Fibroblast of lung (primary cell): ENCODE measurements at regions not wholly inside any gene's neighbourhood (a gene's known extent, or its start where the extent isn't known, plus 50 kb on each side); places are given as distances from the start of the nearest gene placed in this dataset.

Source experiments
- DNase-seq, 2 donors: peaks; one replicate each; pipeline versions ENCODE4 v3.0.0 to v3.0.0-alpha.2; 2010; ENCODE audit warnings: low read depth in 2 of 2
- H2AFZ ChIP-seq: 2 replicates; pipeline ENCODE4 v1.5.1; 2012; ENCODE audit warnings: low read length, control low read depth, inconsistent platforms
- H3K27ac ChIP-seq: 2 replicates; pipeline ENCODE4 v1.5.1; 2011; ENCODE audit warnings: low read length, control low read depth; ENCODE audit not compliant: insufficient read depth
- H3K27me3 ChIP-seq: 2 replicates; pipeline ENCODE4 v1.5.1; 2011; ENCODE audit warnings: mild to moderate bottlenecking, low read length; ENCODE audit not compliant: control insufficient read depth, insufficient read depth
- H3K36me3 ChIP-seq: 2 replicates; pipeline ENCODE4 v1.5.1; 2011; ENCODE audit warnings: low read length; ENCODE audit not compliant: control insufficient read depth, insufficient read depth
- H3K4me1 ChIP-seq: 2 replicates; pipeline ENCODE4 v1.5.1; 2011; ENCODE audit warnings: low read length; ENCODE audit not compliant: control insufficient read depth, insufficient read depth; ENCODE audit errors: extremely low read depth
- H3K4me2 ChIP-seq: 2 replicates; pipeline ENCODE4 v1.5.1; 2011; ENCODE audit warnings: low read length, control low read depth; ENCODE audit not compliant: insufficient read depth; ENCODE audit errors: extremely low read depth
- H3K4me3 ChIP-seq, 4 experiments: fragments of 200-600 bp in 1 of 4; sonication (generic) in 1 of 4; replicated peaks in 1 of 4; 2 replicates each; pipeline ENCODE4 v1.5.1; 2011 to 2016; ENCODE audit warnings: low read length in 4 of 4, low read depth in 3 of 4, mild to moderate bottlenecking in 3 of 4, control low read depth in 2 of 4, inconsistent platforms in 1 of 4, mixed read lengths in 1 of 4; ENCODE audit not compliant: insufficient read depth in 1 of 4; ENCODE audit errors: control extremely low read depth in 1 of 4
- H3K79me2 ChIP-seq: 2 replicates; pipeline ENCODE4 v1.5.1; 2012; ENCODE audit warnings: mild to moderate bottlenecking, low read length, inconsistent platforms; ENCODE audit not compliant: control insufficient read depth, insufficient read depth
- H3K9ac ChIP-seq: 2 replicates; pipeline ENCODE4 v1.5.1; 2011; ENCODE audit warnings: mild to moderate bottlenecking, low read length, control low read depth; ENCODE audit not compliant: insufficient read depth
- H3K9me3 ChIP-seq: 2 replicates; pipeline ENCODE4 v1.5.1; 2012; ENCODE audit warnings: low read depth, low read length; ENCODE audit not compliant: control insufficient read depth, insufficient read depth
- H4K20me1 ChIP-seq: 2 replicates; pipeline ENCODE4 v1.5.1; 2011; ENCODE audit warnings: low read length; ENCODE audit not compliant: control insufficient read depth, insufficient read depth; ENCODE audit errors: extremely low read depth
- EZH2 ChIP-seq: IDR thresholded peaks from 2 replicates; pipeline ENCODE4 v1.5.1; 2012; ENCODE audit warnings: low read length, control low read depth, mild to moderate bottlenecking; ENCODE audit errors: missing control alignments
- TF ChIP-seq, protein P1 (sequence below), 2 donors: IDR thresholded peaks in 1 of 2; conservative IDR thresholded peaks in 1 of 2; 1 replicate in 1 of 2; 2 replicates in 1 of 2; pipeline ENCODE4 v1.5.1; 2011 to 2012; ENCODE audit warnings: low read length in 2 of 2, control low read depth in 1 of 2, inconsistent platforms in 1 of 2, low read depth in 1 of 2, mild to moderate bottlenecking in 1 of 2

- peak; percentile 85 to 98 for DNase-seq
- no peaks in the 10 kb centered on the region for H3K79me2 ChIP-seq
- H4K20me1 ChIP-seq, result no peaks in the 10 kb centered on the region
- H3K4me1 ChIP-seq, result peaks cover 2% of the 10 kb centered on the region
- no peak for TF ChIP-seq EZH2
- TF ChIP-seq, protein P1, sequence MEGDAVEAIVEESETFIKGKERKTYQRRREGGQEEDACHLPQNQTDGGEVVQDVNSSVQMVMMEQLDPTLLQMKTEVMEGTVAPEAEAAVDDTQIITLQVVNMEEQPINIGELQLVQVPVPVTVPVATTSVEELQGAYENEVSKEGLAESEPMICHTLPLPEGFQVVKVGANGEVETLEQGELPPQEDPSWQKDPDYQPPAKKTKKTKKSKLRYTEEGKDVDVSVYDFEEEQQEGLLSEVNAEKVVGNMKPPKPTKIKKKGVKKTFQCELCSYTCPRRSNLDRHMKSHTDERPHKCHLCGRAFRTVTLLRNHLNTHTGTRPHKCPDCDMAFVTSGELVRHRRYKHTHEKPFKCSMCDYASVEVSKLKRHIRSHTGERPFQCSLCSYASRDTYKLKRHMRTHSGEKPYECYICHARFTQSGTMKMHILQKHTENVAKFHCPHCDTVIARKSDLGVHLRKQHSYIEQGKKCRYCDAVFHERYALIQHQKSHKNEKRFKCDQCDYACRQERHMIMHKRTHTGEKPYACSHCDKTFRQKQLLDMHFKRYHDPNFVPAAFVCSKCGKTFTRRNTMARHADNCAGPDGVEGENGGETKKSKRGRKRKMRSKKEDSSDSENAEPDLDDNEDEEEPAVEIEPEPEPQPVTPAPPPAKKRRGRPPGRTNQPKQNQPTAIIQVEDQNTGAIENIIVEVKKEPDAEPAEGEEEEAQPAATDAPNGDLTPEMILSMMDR (conservative IDR thresholded peaks at IDR 0.05 in 1 of 2, IDR thresholded peaks at IDR 0.05 in 1 of 2; ENCODE audit: low read depth in 1 of 2, low read length in 2 of 2), result no peak
- H3K4me2 ChIP-seq, result no peak overlapping the region
- no peak overlapping the region for H3K9ac ChIP-seq
- H3K9me3 ChIP-seq, result no peaks in the 10 kb centered on the region
- H2AFZ ChIP-seq, result peak overlapping the region; percentile 6
- peak overlapping the region; percentile 33 for H3K27ac ChIP-seq
- H3K4me3 ChIP-seq, result no peak overlapping the region
- no peaks in the 10 kb centered on the region for H3K27me3 ChIP-seq
- H3K36me3 ChIP-seq, result no peaks in the 10 kb centered on the region
Observed at GRCh38 chr1:86207323-86207722, 50.8 kb upstream of the COL24A1 start.
